ENCODE measurements at regions not wholly inside any gene's neighbourhood (a gene's known extent, or its start where the extent isn't known, plus 50 kb on each side); places are given as distances from the start of the nearest gene placed in this dataset.

DNA sequence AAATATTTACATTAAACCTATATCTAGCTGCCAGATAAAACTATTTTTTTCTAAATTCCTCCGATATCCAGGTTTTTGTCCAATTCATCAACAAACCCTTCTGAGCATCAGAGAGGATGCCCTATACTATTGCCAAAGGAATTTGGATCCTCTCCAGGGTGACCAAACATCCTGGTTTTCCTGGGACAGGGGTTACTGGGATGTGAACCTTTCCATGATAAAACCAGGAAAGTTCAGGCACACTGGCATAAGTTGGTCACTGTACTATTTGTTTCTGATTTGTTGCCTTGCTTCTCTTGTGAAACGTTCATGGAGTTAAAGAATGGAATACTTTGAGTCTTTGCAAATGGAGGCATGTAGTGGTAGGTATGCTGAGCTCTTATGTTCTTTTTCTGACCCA, 63.5 kb downstream of the TLNRD1 start:
- TF ChIP-seq, protein P1, sequence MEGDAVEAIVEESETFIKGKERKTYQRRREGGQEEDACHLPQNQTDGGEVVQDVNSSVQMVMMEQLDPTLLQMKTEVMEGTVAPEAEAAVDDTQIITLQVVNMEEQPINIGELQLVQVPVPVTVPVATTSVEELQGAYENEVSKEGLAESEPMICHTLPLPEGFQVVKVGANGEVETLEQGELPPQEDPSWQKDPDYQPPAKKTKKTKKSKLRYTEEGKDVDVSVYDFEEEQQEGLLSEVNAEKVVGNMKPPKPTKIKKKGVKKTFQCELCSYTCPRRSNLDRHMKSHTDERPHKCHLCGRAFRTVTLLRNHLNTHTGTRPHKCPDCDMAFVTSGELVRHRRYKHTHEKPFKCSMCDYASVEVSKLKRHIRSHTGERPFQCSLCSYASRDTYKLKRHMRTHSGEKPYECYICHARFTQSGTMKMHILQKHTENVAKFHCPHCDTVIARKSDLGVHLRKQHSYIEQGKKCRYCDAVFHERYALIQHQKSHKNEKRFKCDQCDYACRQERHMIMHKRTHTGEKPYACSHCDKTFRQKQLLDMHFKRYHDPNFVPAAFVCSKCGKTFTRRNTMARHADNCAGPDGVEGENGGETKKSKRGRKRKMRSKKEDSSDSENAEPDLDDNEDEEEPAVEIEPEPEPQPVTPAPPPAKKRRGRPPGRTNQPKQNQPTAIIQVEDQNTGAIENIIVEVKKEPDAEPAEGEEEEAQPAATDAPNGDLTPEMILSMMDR (IDR thresholded peaks at IDR 0.05; ENCODE audit: low read length) = no peak
- TF ChIP-seq EZH2 (optimal IDR thresholded peaks at IDR 0.05; ENCODE audit: low read depth, low read length) = no peak
- no peak for TF ChIP-seq EZH2phosphoT487 (IDR thresholded peaks at IDR 0.05; ENCODE audit: low read length)
